LHCN-M2 (cell line): ENCODE measurements at regions not wholly inside any gene's neighbourhood (a gene's known extent, or its start where the extent isn't known, plus 50 kb on each side); places are given as distances from the start of the nearest gene placed in this dataset.

Experiments
- DNase-seq: peaks from one replicate; pipeline ENCODE4 v3.0.0-alpha.2; 2012; ENCODE audit warnings: low read depth

DNA sequence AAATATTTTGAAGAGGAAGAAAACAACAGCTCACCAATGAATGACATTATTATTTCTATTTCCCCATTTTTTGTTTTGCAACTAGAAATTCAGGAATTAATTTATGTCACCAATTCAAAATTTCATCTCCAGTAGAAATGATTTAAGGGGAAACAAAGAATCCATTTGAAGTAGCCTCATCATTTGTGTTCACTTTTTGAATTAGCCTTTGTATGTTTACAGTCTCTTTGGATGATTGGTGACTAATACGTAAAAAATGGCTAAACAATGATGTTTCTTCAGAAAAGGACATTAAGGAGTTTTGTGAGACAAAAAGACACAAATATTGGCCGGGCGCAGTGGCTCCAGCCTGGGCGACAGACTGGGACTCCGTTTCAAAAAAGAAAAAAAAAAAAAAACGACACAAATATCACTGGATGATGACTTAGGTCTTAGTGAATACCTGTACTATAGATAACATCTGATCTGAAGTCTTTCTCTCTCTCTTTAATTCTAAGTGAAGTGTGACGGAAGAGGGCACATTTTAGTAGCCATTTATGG lies 313.2 kb downstream of the PIK3C3 start:
- no peak for DNase-seq

DNA sequence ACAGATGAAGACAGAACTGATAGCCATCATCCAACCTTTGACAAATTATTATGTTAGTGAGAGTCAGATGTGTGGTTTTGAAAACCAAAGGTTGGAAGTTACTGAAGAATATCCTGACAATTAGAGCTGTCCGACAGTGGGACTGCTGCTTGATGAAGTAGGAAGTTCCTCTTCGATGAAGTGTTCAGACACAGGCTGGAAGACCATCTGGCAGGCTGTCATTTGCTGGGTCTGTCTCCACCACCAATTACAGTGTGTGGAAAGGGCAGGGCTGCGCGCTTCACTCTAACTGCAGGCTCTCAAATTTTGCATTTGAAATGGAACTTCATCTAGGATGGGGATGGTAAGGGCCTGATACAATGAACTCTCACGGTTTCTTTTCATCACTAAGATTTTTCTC lies 313.8 kb downstream of the PIK3C3 start:
- DNase-seq = no peak

DNA sequence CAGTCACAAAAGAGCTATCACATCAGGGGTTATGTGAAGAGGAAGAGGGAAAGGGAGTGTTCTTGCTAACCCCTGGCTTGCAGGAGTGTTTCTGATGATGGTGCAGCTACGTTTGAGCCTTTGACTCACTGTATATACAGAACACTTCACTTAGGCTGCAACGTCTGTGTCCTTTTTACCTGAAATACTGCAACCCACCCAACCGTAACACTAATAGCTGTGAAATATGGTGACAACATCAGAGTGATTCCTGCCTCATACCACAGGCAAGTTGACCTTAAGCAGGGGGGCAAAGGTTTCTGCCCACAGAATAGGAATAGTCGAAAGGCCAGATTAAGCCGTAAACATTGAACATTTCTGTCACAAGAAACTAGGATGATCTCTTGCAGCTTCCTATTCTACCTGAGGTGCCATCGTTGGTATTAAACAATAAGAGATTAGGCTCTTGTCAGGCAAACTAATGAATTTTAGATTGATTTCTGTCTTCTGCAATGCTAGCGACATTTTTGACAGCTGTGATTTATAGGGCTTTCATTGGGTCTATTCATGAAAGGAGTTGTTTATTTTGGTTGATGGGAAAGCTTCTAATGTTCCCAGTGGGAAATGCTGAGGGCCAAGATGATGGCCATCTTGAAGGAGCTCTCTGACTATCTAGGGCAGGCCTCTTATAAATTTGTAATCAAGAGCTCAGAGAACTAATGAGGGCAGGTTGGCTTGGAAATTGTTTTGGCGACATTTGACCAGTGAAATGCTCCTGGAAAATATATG lies 316.8 kb downstream of the PIK3C3 start:
- no peak for DNase-seq

DNA sequence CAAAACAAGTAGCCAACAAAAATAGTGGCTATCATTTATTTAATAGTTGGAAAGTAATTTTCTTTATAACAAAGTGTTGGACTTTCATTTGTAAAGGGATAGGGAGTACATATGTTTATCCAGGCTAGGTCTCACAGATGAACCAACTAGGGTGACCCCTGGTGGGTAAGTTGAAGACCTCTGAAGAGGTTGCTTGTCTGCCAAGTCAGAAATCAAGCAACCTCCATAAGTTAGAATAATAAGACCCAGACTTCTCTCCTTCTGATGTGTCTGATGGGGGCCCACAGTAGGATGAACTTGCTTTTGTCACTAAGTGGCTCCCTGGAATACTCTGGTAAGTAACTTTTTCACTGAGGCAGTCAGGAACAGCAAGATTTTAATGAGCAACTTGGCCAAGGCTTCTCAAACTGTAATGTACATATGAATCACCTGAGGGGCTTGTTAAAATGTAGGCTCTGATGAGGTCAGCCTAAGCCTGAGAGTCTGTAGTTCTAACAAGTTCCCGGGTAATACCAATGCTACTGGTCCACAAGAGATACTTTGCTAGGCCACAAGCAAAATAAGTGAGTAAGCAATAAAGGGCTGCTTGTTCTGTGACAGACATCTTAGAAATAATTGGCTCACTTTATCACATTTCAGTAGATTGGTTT lies 319.6 kb downstream of the PIK3C3 start:
- peak; percentile 37 for DNase-seq

DNA sequence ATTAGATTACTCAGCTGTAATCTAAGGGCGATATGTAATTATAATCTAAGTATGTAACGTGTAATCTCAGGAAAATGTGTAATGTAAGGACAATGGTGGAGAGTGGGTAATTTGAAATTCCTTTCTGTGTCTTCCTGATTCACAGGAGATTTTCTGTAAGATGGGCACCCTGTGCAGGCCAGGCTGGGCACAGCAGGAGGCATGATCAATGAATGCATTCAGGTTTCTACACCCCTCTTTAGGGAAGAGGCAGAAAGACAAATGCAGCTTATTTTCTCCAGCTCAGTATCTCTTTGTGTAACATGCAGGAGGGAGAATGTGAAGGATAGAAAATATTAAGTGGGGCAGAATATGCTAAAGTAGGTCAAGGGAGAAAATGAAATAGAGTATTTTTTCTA lies 320.1 kb downstream of the PIK3C3 start:
- no peak for DNase-seq

DNA sequence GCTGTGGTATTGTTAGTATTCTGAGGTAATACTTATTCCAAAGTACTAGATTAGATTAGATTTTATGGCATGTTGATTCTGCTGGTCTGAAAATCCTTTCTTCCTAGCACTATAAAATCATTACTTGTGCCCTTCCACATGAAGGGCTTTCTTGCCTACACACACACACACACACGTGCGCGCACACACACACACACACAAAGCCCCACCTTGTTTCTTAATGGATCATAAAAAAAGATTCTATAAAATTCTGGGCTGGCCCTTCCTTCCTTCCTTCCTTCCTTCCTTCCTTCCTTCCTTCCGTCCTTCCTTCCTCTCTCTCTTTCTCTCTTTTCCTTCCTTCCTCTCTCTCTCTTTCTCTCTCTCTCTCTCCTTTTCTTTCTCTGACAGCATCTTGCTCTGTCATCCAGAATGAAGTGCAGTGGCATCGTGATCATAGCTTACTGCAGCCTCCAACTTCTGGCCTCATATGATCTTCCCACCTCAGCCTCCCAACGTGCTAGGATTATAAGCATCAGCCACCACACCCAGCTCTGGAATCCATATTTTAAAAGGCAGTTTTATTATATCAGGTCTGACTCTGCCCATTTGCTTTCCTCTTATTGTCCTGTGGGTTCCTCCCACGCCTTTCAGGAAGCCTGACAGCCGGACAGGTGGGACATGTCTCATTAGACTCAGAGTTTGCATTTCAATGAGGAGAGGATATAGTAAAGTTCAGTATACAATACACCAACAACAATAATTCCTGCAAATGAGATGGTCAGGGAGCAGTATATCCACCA lies 321.1 kb downstream of the PIK3C3 start:
- no peak for DNase-seq

DNA sequence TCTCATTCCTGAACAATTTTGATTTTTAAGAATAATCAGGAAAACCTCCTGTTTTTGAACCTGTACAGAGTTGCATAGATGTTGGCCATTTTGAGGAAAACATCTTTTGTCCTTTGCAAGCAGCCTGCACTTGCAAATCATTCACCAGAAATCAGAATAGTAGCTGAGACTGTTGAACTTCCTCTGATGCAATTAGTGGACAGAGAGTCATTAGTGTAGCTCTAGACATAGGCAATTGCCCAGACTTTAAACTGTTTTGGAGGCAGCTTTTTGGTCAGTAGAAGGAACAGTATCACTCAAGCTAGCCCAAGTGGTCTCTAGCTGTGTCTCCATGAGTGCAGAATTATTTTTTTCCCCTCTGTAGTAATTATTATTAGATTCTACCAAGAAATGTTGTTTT lies 326.1 kb downstream of the PIK3C3 start:
- no peak for DNase-seq

DNA sequence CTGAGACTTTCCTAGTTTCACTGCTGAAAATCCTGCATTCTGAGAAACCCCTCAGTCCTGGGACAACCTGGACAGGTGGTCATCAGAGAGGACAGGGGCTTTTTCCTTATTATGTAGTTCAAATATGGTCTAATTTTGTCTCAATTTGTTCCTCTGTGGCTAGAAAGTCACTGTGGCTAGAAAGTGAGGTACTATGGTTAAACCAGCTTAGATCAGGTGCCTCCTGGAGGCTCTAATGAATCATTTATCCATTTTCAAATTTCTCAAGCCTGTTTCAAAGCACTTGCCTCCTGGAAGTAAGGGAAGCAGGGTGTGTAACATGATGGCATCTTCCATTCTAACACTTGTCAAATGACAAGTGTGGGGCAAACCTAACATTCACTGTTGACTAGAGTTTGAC lies 326.8 kb downstream of the PIK3C3 start:
- no peak for DNase-seq

DNA sequence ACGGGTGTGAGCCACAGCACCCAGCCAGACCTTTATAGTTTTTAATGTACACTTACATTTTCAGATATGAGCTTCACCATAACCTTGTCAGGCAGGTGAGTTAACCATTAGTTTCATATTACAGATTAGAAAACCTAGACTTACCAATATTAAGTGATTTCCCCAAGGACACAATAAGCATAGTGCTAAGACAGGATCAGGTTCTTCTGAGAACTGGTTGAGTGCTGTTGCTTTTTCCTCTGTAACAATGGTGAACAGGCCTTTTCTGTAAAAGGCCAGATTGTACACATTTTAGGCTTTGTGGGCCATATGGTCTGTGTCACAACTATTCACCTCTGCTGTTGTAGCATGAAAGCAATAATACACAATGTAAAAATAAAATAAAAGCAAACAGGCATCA lies 332.0 kb downstream of the PIK3C3 start:
- DNase-seq = no peak

DNA sequence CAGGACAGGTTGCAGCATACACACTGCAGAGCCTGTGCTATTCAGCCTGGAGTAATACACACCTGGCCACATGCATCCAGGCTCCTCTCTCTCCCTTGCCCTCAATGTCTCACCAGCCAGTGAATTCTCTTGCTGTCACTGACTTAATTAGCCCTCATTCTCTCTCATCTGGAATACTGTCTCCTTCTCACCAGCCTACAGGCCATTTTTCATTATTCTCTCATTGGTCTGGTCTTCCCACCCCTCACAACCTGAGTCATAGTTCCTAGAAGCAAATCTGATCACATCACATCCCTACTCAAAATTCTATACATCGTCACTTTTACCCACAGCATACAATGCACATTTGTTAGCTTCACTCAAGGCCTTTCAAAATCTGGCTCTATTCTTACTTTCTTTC lies 333.1 kb downstream of the PIK3C3 start:
- no peak for DNase-seq

DNA sequence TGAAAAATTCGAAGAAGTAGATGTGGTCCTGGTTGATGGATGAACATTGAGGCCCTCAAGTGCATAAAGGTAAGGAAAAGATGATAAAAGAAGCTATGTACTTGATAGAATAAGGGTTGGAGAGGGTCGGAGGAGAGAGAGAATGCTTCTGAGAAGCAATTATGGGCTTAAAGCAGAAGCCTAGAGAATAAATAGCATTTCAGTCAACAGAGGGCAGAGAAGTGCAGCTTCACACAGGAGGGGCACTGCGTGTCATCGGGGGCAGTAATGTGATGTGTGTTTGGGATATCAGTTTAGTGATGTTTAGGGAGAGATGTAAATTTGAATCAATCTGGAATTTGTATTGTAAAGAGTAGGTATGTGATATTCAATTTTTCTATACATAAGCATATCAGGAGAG lies 334.5 kb downstream of the PIK3C3 start:
- no peak for DNase-seq

DNA sequence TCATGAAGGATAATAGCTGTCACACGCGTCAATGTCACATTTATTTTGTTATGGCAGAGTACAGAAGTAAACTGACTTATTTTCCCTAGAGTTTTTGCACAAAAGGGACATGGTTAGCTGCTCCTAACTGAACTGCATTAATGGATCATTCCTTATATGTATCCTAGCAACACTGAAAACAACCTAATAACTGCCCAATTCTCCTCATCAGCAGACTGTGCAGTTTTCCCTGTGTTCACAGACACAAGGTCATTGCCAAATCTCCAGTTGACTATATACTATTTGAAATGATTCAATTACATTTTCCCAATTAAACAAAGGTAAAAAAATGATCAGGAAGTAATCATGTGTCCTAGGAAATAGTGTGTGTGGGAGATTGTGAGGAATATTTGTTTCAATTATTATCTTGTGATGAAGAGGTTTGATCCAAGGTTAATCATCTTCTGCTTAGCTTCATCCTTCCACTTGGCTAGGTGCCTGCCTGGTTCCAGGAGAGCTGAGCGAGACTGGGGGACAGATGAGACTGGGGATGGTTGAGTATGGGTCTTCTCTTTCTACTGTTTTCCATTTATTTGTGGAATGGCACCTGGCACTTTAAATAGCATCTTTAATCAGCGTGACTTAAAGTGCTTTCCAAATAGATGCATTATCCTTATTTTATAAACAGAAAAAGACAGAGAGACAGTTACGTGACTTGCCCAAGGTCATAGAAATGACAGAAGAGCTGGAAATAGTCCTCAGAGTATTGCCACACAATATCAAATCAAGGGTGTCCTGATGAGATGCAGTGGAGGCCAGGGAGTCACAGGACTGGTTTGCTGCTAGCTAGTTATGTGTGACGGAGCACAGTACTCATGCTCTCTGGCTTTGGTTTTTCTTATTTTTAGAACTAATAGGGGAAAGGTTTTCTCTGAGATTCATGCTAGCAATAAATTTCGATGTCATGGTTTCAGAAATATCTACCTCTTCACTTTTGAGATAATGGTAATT lies 335.6 kb downstream of the PIK3C3 start:
- no peak for DNase-seq

DNA sequence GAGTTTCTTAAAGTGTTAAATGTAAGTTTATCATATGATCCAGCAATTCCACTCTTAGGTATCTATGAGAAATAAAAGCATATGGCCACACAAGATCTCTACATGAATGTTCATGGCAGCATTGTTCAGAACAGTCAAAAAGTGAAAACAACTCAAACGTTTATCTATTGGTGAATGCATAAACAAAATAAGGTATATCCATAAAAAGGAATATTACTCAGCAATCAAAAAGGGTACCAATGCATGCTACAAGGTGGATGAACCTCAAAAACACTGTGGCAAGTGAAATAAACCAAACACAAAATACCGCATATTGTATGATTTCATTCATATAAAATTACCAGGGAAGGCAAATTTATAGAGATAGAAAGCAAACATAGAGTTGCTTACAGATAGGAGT lies 337.6 kb downstream of the PIK3C3 start:
- no peak for DNase-seq

DNA sequence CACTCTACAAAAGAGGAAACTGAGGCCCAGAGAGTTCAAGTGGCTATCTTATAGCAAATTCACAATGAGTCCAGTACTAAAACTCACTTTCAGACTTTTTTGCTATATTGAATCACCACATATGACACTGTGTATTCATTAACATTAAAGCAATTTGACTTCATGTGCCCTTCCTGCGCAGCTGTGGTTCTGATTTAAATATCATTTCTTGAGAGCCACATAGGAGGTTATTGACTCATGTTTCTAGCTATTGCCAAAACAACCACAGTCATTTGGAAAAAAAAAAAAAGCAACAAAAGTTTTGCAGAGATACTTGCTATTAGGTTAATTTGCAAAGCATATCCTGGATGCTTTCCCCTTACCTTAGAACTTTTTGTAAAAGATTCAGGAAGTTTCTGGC lies 341.2 kb downstream of the PIK3C3 start:
- DNase-seq = no peak

DNA sequence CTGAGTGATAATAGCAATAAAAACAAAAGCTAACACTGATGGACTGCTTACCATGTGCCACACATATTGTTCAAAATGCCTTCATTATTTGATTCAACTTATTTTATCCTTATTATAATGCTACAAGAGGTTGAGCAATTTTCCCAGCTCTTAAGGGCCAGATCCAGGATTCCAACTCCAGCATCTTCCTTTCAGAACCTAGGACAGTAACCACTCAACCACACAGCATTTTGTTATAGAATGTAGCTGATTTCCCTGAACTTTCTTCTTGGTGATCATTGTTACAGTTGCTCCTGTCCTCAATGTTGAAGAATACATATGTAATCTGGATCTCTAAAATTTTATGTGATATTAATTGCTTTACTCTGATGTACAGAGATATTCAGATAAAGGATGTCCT lies 341.7 kb downstream of the PIK3C3 start:
- no peak for DNase-seq

DNA sequence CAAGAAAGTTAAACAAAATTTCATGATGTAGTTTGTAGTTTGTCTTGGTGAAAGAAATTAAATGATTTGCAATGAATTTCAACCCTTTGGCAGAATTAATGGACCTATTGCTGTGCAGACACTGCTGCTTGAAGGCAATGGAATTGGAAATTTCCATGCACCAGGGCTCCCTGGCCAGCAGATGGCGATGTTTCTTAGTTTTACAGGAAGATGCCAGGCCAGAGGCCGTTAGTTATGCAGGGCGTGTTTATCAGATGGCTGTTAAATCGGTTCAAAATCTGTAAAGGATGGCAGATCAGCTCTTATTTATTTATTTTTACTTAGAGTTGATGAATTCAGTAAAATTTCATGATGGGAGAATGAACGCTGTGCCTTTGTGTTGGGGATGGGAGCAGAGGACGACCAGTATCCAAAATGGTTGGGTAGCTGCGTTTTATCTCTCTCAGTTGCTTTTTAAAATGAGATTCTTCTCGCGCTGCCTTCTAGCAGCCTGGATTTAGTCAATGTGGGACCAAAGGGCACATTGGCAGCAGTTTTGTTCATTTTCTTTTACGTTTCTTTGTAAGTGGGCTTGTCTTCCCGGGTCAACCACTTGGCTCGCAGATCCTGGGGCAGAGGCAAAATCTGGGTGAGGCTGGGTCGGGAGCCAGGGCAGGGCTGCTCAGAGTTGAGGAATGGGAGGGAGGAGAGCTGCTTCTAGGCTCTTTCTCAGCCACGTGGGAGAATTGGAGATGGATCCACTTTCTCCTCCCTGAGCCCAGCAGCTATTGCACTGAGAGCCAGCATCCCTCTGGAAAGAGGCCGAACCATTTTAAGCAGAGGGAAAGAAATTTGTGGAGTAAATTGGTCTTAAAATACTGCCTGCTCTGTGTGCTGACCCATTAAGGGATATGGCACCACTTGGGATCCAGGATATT lies 344.0 kb downstream of the PIK3C3 start:
- DNase-seq = peak; percentile 58

DNA sequence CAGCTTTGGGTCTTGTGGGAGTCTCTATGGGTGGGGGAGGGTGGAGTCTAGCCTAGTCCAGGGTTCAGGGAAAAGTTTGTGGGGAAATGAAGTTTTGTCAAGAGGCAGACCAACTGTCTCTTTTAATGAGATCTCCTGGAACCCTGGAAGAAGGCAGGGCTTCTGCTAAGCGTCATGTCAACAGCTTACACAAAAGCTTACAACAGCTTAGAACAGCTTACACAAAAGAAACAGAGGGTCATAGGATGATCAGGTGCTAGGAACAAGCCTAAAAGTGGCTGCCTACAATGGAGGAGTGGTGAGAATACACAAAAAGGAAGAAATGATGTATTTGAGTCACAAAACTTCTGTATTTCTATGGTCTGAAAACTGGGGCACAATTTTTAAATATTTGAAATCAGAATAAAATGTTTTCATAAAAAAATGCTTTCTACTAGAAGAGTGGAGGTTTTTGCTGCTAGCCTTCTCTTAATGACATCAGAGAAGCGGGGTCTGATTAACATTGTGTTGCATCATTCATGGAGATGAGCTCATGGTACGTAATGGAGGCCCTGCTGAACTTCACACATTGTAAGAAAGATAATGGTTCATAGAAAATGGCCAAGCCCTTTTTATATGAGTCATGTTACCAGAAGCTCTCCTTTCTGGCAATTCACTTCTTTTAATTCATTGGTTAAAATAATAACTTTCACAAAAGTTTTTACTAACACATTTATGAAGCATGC lies 351.0 kb downstream of the PIK3C3 start:
- no peak for DNase-seq

DNA sequence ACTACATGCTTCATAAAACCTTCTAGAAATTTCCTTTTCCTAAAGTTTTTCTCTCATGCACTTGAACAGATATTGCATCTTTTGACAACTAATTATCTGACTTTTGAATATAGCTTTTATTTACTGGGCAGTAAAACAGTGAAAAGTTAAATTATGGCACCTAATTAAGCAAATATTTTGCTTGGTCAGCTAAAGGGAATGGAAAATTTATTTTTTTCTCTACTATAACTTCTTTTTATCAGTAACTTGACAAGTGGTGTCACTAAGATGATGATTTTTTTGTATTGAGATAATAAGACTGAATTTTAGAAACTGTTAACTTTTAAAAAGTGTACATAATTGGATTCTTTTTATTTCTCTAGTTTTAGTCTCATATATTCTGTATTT lies 351.6 kb downstream of the PIK3C3 start:
- DNase-seq = no peak

DNA sequence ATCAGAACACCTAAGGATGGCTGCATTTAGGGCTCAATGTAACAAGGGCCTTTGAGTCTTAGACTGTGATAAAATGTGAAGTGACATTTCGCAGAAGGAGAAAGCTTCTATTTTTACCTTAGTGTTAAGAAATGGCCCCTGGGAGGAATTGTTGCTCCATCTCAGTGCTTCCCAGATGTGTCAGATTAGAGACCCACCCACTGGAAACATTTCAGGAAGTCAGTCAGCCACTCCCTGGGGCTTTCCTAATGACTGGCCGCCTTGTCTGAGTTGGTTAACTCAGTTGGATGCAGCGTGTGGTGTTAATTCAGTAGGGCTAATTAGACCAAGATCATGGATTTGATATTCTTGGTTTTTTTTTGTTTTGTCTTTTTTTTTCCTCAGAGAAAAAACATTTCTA lies 355.9 kb downstream of the PIK3C3 start:
- DNase-seq = no peak

DNA sequence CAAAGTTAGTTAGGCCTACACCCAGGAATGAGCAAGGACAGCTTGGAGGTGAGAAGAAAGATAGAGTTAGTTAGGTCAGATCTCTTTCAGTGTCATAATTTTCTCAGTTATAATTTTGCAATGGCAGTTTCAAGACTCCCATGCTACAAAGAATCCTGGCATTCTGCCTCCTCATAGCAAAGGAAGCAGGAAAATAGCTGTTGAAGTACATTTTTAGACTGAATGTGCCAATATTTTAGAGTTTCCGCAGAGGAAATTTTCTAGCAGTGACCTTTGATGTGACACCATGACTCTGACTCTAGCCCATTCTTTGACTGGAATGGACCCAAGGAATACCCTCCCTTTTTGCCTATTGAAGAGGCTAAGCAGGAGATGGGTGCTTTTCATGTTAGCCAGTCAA lies 371.7 kb downstream of the PIK3C3 start:
- no peak for DNase-seq
